GM23338 (cell line): ENCODE measurements at regions not wholly inside any gene's neighbourhood (a gene's known extent, or its start where the extent isn't known, plus 50 kb on each side); places are given as distances from the start of the nearest gene placed in this dataset.

ENCODE experiments used
- CREB1 ChIP-seq: fragments of 250-450 bp; sonication (Bioruptor Pico); IDR thresholded peaks from 2 replicates; pipeline ENCODE4 v1.5.0; 2020; ENCODE audit warnings: low read depth, mild to moderate bottlenecking, moderate library complexity
- CTCF ChIP-seq, 2 experiments: fragments of 200-600 bp in 1 of 2; sonication (generic) in 1 of 2; conservative IDR thresholded peaks; 2 replicates each; pipeline versions ENCODE4 v1.5.1 to v1.6.1; 2016 to 2017; ENCODE audit warnings: antibody characterized with exemption in 2 of 2, low read depth in 2 of 2, mild to moderate bottlenecking in 2 of 2, moderate library complexity in 1 of 2
- EZH2 ChIP-seq: fragments of 200-600 bp; sonication (generic); IDR thresholded peaks from one replicate; pipeline ENCODE4 v1.8.0; 2017; ENCODE audit warnings: antibody characterized with exemption, mild to moderate bottlenecking, low read depth; ENCODE audit not compliant: unreplicated experiment
- EZH2phosphoT487 ChIP-seq: fragments of 200-600 bp; sonication (generic); IDR thresholded peaks from one replicate; pipeline ENCODE4 v1.8.1; 2018; ENCODE audit warnings: antibody characterized with exemption; ENCODE audit not compliant: unreplicated experiment
- JUNB ChIP-seq: IDR thresholded peaks from one replicate; pipeline ENCODE4 v1.6.1; 2016; ENCODE audit warnings: antibody characterized with exemption; ENCODE audit not compliant: unreplicated experiment
- NANOG ChIP-seq: IDR thresholded peaks from 2 replicates; pipeline ENCODE4 v1.6.1; 2016; ENCODE audit warnings: antibody characterized with exemption, borderline replicate concordance
- POLR2AphosphoS5 ChIP-seq: IDR thresholded peaks from 2 replicates; pipeline ENCODE4 v1.6.1; 2016; ENCODE audit warnings: antibody characterized with exemption, low read depth
- REST ChIP-seq: IDR thresholded peaks from one replicate; pipeline ENCODE4 v1.6.1; 2018; ENCODE audit warnings: antibody characterized with exemption; ENCODE audit not compliant: unreplicated experiment
- ZNF114 ChIP-seq: fragments of 250-450 bp; sonication (Bioruptor Pico); IDR thresholded peaks from 2 replicates; pipeline ENCODE4 v1.5.0; 2020; ENCODE audit warnings: mild to moderate bottlenecking, moderate library complexity
- ZNF331 ChIP-seq: fragments of 250-450 bp; sonication (Bioruptor Pico); IDR thresholded peaks from 2 replicates; pipeline ENCODE4 v1.5.0; 2020; ENCODE audit warnings: low read depth, mild to moderate bottlenecking, moderate library complexity
- ZNF462 ChIP-seq: fragments of 250-450 bp; sonication (Bioruptor Pico); IDR thresholded peaks from 2 replicates; pipeline ENCODE4 v1.5.0; 2020; ENCODE audit warnings: mild to moderate bottlenecking, moderate library complexity

- TF ChIP-seq CTCF (conservative IDR thresholded peaks at IDR 0.05; ENCODE audit: low read depth in 2 of 2) (no peak), EZH2phosphoT487 (no peak), EZH2 (no peak), POLR2AphosphoS5 (no peak), ZNF331 (CRISPR knock-in tag) (no peak), JUNB (no peak), REST (no peak), ZNF114 (CRISPR knock-in tag) (no peak), ZNF462 (CRISPR knock-in tag) (no peak), CREB1 (no peak), NANOG (no peak)
Measured at GRCh38 chr7:35487402-35487801, 207.5 kb downstream of the HERPUD2 start.
